GM19397 (cell line): ENCODE measurements at regions not wholly inside any gene's neighbourhood (a gene's known extent, or its start where the extent isn't known, plus 50 kb on each side); places are given as distances from the start of the nearest gene placed in this dataset.
"Not testable (repeated sequence)": the region's sequence is repeated elsewhere in the genome, so short reads cannot be mapped to it uniquely, and the experiment has no call there.

Experiments
- ATAC-seq: cut with Tn5 transposase; IDR thresholded peaks from one replicate; pipeline ENCODE4 v1.9.1; 2021; ENCODE audit warnings: mild to moderate bottlenecking, moderate library complexity; ENCODE audit not compliant: unreplicated experiment

DNA sequence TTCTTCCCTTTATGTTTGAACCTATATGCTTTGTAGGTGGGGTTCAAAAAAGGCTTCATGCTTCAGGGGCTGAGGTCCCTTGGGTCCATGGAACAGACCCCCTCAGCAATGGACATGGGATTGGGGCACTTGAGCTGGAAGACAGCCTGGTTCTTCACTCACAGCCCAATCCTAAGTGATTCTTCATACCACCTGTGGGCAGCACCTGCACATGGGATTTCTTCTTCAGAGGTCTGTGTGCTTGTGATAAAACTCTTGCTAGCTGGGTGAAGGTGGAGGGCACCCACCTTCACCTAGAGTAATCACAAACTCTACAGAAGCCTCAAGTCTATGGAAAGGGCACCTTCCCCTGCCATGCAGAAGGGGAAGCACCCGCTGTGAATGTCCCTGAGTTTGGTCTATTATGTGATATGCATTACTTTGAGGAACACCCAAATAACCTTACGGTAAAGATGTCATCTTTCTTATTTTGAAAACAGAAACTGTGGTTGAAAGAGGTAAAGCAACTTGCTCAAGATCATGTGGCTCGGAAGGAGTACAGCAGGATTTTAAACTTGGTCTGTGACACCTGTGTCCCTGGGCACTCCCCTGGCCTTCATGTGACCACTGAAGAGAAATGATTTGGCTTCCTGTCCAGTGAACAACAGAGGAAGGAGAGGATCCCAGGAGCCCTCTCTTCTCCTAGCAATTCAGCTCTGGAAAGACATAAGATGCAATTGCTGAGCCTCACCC lies 469.5 kb upstream of the ZMIZ1 start:
- ATAC-seq: no peak

DNA sequence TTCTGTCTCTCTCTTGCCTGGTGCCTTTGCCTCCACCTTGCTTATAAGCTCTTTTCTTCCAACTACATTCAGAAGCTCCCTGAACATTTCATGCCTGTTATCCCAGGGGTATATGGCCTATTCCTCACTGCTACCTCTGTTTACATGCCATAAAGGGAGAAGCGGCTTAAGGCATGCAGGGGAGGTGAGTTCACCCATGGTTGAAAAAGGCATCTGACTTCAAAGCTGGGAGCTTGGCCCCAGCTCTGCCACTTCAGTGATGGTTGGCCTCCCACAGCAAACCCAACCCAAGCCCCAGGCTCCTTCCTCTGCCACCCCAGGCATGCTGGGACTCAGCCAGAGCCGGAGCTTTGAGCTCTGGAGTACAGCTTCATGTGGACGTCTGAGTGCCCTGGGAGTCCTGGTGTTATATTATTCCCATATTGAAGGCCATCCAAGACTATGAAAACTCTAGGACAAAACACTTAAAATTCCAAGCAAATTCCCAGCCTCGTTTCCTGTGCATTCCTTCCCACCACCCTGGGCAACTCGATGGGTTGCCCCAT lies 468.6 kb upstream of the ZMIZ1 start:
- ATAC-seq: no peak

DNA sequence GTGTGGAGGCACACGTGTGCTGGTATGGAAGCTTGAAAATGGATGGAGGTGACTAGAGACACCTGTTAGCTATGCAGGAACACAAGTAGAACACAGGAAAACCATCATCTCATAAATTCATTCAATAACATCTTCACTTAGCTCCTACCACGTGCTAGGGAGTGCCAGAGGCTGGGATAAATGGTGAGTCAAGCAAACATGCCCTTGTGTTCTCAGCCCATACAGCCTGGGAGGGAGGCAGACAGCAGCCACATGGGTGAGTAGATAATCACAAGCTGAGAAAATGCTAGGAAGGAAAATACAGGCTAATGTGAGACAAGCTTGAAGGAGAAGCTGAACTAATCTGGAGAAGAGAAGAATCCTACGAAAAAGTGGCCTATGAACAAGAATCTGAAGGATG lies 468.0 kb upstream of the ZMIZ1 start:
- no peak for ATAC-seq

DNA sequence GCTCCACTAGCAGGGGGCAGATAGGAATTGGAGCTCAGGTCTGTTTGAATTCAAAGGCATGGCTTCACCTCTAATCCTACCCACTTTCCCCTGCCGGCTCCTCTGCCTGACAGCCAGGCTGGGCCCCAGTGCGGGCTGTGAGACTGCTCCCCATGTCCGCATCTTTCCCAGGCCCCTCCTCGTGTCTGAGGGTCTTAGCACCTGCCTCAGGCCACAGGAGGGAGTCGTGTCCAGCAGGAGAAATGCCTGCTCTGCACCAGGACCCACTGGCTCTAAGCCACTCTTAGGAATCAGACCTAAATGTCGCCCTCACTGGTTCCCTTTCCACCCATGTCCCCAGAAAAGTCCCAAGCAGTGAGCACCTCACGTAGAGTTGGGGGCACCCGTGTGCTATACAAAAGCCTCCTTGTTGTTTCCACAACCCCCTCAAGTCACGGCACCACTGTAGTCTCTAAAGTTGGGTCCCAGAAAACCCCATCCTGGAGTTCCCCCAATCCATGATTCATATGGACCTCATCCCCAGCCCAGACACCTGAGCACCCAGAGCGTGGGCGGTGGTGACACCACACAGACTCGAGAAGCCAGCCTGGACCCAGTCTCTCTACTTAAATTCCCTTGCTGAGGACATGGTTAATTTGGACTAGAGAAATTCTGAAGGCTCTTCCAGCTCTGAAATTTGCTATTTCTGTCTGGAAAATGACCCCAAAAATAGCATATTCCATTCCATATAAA lies 466.4 kb upstream of the ZMIZ1 start:
- ATAC-seq: no peak

DNA sequence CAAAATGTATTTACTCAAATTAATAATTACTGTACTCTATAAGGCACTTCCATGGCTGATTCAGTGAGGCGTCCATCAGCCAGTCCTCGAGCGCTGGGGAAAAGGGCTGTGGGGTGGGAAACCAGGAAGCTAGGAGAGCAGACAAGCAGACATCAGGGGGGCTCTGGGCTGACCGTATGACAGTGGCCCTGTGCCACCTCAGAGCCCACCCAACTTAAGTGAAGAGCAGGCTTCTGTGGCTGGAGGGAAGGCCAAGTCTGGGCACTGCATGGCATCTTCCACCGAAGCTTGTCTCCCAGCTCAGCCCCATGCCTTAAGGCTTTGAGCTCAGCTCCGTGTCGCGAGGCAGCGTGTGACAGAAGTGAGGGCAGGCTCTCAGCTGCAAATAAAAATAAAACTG lies 464.5 kb upstream of the ZMIZ1 start:
- ATAC-seq: no peak

DNA sequence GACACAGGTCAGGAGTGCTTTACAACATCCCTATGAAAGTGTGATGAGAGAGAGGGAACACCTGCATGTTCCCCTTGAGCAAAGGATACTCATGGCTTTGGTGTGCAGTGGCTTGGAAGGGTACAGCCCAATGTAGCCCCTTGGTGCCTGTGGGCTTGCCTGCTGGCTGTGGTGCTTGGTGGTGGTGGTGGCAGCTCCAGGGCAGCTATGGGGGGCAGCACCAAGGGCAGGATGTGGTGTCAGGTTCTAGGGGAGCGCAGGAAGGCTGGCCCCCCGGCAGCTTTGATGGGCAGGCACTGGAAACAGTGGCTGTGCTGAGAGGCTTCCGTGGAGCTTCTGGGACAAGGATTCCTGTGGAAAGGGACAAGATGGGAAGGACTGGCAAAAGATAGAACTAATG lies 464.0 kb upstream of the ZMIZ1 start:
- ATAC-seq: no peak

DNA sequence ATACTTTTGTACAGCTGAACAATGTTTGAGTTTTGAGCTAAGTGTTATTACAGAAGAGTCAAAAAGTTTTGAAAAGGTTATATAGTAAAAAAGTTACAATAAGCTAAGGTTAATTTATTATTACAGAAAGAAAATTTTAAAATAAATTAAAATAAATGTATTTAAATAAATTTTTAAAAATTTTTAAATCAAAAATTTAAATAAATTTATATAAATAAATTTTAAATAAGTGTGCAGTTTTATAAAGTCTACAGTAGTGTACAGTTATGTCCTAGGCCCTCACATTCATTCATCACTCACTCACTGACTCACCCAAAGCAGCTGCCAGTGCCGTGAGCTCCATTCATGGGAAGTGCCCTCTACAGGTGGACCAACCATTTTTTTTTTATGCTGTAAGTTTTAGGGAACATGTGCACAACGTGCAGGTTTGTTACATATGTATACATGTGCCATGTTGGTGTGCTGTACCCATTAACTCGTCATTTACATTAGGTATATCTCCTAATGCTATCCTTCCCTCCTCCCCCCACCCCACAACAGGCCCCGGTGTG lies 462.9 kb upstream of the ZMIZ1 start:
- no peak for ATAC-seq

DNA sequence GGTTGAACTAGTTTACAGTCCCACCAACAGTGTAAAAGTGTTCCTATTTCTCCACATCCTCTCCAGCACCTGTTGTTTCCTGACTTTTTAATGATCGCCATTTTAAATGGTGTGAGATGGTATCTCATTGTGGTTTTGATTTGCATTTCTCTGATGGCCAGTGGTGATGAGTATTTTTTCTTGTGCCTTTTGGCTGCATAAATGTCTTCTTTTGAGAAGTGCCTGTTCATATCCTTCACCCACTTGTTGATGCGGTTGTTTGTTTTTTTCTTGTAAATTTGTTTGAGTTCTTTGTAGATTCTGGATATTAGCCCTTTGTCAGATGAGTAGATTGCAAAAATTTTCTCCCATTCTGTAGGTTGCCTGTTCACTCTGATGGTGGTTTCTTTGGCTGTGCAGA lies 462.0 kb upstream of the ZMIZ1 start:
- not testable (repeated sequence) for ATAC-seq

DNA sequence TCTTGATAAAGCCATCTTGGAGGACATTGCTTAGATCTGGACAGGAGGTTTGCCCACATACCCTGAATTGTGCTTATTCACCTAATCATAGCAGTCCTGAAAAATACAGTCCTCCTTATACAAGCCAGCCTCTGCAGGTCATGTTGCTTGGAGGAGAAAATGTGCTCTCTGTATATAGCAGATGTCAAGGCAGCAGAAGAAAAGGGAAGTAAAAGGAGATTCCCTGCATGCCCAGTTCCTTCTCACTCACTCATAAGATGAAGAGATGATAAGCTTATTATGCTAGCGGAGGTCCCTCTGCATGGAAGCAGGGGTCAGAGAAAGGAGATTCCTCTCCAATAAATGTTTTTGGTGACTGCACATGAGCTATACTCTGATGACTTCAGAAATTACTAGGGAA lies 458.8 kb upstream of the ZMIZ1 start:
- no peak for ATAC-seq

DNA sequence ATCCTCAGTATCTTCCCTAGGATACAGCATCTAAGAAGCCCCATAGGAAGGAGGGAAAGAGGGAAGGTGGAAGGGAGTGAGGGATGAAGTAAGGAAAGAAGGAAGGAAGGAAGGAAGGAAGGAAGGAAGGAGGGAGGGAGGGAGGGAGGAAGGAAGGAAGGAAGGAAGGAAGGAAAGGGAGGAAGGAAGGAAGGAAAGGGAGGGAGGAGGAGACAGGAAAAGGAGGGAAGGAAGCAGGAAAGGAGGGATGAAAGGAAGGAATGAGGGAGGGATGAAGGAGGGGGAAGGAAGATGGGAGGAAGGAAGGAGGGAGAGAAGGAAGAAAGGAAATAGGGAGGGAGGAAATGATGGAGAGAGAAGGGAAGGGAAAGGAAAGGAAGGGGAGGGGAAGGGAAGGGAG lies 455.6 kb upstream of the ZMIZ1 start:
- no peak for ATAC-seq

DNA sequence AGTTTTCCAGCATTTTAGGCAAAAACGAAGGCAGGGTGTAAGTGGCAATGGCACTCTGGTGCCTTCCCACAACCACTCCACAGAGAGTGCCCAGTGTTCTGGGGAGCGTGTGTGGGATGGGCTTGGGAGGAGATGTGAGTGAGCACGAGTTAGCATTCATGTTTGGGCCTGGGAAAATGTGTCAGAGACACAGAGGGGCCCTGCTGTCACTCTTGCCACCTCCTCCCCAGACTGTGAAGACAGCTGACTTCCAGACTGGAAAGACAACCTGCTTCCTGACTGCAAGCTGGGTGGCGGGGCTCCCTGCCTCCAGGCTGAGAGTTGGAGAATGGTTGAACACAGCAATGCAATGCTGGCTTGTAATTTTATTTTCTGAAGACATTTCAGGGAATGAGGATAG lies 454.5 kb upstream of the ZMIZ1 start:
- no peak for ATAC-seq

DNA sequence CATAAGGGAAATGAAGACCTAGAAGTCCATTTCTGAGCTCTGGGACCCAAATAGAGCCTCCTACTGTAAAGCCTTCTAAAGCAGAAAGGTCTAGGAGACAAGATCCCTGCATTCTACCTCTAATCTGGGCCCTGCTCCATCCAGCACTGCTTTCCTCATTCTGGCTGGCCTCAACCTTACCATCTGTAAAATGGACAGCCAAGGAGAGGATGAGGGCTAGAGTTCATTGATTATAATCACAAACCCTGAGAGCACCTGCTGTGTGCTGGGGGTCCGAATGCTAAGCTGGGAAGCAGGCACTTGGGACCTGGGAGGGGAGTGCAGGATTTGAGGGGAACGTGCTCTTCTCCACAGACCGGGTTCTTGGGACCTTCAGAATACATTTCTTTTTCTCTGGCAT lies 454.0 kb upstream of the ZMIZ1 start:
- no peak for ATAC-seq

DNA sequence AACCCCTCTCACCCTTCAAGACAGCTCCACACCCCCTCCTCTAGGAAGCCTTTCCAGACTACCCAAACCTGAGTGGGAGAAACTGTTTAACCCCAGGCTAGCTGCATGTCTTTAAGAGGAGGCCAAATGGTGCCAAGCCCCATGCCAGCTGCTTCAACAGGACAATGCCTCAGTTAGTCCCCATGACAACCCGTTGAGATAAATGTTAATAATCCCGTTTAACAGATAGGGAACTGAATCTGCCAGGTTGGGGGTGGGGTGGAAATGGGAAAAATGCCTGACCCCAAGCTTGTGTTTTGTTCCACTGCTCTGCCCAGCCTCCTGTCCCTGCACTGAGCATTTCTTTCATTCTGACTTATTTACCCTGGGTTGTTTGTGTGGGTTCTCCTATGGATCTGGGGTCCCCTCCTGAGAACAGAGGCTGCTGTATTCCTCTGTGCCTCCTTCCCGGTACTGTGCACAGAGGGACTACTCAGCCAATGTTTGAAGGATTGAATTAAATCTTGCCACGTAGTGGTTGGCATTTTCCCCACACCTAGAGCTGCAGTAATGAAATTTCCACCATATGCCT lies 452.6 kb upstream of the ZMIZ1 start:
- no peak for ATAC-seq

DNA sequence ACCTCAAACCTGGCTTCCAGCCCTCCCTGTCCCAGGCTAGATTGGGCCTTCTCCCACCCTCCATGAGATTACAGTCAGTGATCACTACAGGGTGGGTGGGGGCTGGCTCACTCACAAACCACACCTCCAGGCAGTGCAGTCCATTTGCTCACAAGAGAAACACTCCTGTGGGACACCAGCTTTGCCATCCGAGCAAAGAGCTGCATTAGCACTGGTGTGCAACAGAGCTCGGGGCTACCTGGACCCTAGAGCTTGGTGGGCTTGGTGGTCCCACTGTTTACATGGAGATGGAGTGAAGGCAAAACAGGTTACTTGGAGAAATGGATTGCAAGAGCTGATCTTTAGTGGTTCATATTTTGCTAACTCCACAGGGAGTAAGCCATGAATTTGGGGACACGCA lies 451.7 kb upstream of the ZMIZ1 start:
- no peak for ATAC-seq

DNA sequence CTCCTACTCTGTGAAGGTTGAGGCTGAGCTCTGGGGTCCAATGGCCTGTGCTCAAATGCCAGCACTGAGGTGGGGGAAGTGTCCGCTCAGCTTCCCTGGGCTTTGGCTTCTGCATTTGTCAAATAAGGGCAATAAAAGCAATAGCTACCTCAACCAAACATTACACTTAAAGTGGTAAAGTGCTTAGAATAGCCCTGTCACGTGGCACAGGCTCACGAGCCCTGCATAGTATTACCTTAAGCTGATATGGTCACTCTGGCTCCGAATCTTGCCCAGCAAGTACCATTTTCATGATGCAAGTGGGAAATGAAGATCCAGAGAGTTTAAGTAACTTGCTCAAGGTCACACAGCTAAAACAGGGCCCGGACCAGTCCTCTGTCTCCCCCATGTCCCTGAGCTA lies 451.1 kb upstream of the ZMIZ1 start:
- no peak for ATAC-seq

DNA sequence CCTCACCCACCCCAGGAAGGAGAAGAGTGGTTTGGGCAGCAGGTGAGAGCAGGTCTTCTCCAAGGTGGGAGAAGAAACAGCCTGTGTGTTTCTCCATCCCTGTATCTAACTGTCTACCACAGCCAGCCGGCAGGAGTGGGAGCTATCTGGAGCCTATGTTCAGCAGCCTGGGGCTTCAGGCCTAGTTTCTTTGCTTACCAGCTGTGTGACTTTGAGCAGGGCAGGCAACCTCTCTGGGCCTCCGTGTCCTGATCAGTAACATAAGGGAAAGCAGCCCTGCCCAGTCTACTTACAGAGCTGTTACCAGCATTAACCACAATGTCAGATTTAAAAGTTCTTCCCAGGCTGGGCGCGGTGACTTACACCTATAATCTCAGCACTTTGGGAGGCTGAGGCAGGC lies 450.7 kb upstream of the ZMIZ1 start:
- ATAC-seq: no peak

DNA sequence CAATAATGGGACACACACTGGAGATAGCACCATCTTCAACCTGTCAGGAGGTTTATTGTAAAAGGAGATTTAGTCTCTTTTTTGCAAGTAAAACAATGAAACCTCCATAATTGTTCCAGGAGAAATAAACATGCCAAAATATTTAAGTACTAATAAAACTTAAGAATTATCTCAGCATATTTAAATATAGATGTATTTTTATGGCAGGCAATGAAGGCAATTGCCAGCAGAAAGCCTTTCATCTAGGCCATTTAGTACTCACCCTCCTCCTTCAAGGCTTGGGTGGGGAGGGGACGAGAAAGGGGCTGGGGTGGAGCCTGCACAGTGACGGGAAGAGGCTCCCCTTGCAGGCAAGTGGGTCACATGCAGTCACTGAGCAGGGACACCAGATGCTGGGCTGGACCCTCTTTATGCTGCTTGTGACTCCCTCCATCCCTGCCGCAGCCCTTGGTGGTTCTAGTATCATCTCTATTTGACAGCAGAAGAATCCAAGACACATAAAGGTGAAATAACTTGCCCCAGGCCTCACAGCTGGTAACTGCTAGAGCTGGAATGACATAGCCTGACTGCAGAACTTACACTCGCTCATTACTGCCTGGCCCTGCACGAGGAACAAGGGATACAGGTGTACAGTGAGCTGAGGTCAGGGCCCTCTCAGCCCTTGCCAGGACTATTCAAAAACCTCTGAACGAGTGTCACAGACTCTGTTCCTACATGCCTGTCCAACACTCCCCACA lies 449.5 kb upstream of the ZMIZ1 start:
- no peak for ATAC-seq

DNA sequence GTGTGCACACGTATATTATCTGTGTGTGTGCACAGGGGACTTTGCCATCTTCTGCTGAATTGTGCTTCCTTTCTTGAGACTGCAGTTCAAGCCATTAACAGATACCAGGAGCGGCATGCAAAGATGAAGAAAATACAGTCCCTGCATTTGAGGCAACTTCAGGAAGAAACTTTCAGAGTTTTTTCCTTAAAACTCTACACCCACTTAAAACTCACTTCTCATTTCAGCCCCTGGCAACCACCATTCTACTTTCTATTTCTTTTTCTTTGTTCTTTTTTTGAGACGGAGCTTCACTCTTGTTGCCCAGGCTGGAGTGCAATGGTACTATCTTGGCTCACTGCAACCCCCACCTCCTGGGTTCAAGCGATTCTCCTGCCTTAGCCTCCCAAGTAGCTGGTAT lies 448.9 kb upstream of the ZMIZ1 start:
- no peak for ATAC-seq

DNA sequence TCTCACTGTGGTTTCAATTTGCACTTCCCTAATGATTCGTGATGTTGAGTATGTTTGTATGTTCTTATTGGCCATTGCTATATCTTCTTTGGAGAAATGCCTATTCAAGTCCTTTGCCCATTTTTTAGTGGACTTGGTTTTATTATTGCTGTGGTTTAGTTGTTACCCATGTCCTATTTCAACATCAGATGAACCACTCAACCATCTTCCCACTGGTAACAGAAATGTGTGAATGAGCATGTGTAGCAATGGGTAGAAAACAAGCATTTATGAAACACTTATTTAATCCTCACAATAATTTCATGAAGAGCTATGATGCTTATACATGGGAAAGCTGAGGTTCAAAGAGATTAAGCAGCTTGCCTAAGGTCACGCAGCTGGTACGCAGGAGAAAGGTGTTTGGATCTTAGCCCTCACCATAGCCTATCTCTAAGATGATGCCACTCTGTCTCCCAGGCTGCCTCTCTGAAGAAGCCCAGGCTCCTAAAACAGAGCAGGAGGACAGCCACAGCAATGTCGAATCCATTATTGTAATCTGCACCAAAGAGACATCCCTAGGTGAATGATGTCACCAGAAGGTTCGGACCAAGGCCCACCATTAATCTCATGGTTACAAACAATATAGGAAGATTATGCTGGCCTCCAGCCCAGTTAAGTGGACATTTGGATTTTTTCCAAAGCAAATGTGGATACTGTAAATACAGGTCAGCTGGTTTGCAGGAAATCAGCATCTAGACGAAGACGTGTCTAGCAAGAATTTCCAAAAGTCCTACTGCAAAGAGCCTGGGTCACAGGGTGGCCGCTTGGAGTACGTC lies 447.6 kb upstream of the ZMIZ1 start:
- no peak for ATAC-seq

DNA sequence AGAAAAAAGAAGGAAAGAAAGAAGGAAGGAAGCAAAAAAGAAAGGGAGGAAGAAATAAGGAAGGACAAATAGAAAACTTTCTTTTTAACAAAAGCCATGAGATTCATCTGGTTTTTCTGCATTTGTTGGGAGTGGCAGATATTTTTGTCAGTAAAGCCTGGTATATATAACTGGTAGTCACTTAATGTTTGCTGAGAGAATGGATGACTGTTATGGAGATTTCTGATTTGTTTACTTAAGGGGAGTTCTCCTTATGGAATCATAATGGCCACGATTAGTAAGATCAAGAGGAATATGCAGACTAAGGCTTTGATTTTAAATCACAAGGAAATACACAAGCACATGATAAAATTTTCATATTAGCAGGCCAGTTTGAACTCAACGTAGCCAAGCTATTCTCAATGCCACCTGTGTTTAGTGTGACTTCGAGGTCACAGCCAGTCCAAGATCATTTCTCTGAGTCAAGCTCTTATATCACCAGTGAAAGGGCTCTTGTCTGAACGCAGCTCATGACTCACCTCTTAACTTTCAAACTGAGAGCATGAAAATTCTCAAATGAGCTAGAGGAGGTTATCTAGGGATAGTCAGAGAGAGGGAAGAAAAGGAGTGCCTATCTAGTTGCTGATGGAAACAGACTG lies 445.1 kb upstream of the ZMIZ1 start:
- ATAC-seq: no peak
